ENCODE measurements at regions not wholly inside any gene's neighbourhood (a gene's known extent, or its start where the extent isn't known, plus 50 kb on each side); places are given as distances from the start of the nearest gene placed in this dataset.

DNA sequence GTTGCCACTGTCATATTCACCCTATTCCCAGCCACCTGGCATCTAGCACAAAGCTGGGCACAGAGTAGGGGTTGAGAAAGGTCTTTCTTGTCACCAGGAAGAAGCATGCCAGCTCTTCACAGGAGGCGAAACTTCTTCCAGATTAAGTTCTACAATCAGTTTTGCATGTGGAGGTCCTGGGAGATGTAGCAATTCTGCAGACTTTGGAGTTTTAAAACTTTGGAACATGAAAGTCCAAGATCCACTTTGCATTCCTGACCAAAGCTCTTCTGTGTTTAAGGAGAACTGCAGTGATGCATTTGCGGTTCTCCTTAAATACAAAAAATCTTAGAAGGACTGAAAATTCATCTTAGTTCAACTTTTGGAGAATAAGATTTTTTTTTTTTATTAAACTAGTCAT is 258.5 kb upstream of the USP24 start:
- no peaks in the 10 kb centered on the region for H4K20me1 ChIP-seq (ENCODE audit: insufficient read depth, low read length)
- no peak overlapping the region for H2AFZ ChIP-seq (ENCODE audit: low read length)
- intact Hi-C loops (cut with micrococcal nuclease; ENCODE audit: unreplicated experiment) (no loop called here), in situ Hi-C loops (cut with HindIII; ENCODE audit: extremely low pct_ligation_motif_present, low pct_unique_long_range_greater_than_20kb) (no loop called here)
- no peaks in the 10 kb centered on the region for H3K36me3 ChIP-seq (replicated peaks in 1 of 2; ENCODE audit: control insufficient read depth in 1 of 2, insufficient read depth in 2 of 2, low read length in 2 of 2)
- FAIRE-seq (no peak), DNase-seq (ENCODE audit: low spot score) (no peak), ATAC-seq (no peak)
- CTCF ChIA-PET (ENCODE audit: low intra/inter-chr PET ratio, low total read pairs), result no interaction called here
- POLR2A ChIA-PET, result no interaction called here
- no peaks in the 10 kb centered on the region for H3K79me2 ChIP-seq (ENCODE audit: insufficient read depth, low read length)
- no peaks in the 10 kb centered on the region for H3K9me3 ChIP-seq (ENCODE audit: low read length)
- no peak overlapping the region for H3K4me3 ChIP-seq (replicated peaks in 1 of 3; ENCODE audit: insufficient read depth in 1 of 3, low read depth in 2 of 3, low read length in 3 of 3)
- no TSS peak for BruUV-seq (replicated peaks)
- H3K27me3 ChIP-seq (ENCODE audit: control insufficient read depth in 1 of 2, insufficient read depth in 2 of 2, low read length in 2 of 2), result no peaks in the 10 kb centered on the region
- H3K4me2 ChIP-seq (ENCODE audit: low read depth, low read length), result no peak overlapping the region
- H3K4me1 ChIP-seq (ENCODE audit: insufficient read depth, low read length), result peaks cover 22% of the 10 kb centered on the region
- 0% methylated on average over 2 of the region's 2 CpGs for WGBS (ENCODE audit: low lambda C conversion rate)
- H3K27ac ChIP-seq (ENCODE audit: extremely low read length, insufficient read depth, low read length), result no peak overlapping the region
- no peak for TF ChIP-seq DR1 (CRISPR knock-in tag; IDR thresholded peaks at IDR 0.05)
- TF ChIP-seq SMARCE1 (IDR thresholded peaks at IDR 0.05; ENCODE audit: borderline replicate concordance), result no peak
- no peak for TF ChIP-seq PAX8 (CRISPR knock-in tag; IDR thresholded peaks at IDR 0.05; ENCODE audit: borderline replicate concordance)
- no peak for TF ChIP-seq IKZF1 (IDR thresholded peaks at IDR 0.05)
- no peak for TF ChIP-seq CEBPG (CRISPR knock-in tag; IDR thresholded peaks at IDR 0.05)
- TF ChIP-seq SPEN (CRISPR knock-in tag; IDR thresholded peaks at IDR 0.05; ENCODE audit: low read depth), result no peak
- TF ChIP-seq ZNF274 (CRISPR knock-in tag; IDR thresholded peaks at IDR 0.05), result no peak
- TF ChIP-seq THYN1 (CRISPR knock-in tag; IDR thresholded peaks at IDR 0.05; ENCODE audit: borderline replicate concordance, low read depth), result no peak
- no peak for TF ChIP-seq PTBP1 (IDR thresholded peaks at IDR 0.05; ENCODE audit: low read depth, low read length, poor library complexity, severe bottlenecking)
- TF ChIP-seq, protein P1, sequence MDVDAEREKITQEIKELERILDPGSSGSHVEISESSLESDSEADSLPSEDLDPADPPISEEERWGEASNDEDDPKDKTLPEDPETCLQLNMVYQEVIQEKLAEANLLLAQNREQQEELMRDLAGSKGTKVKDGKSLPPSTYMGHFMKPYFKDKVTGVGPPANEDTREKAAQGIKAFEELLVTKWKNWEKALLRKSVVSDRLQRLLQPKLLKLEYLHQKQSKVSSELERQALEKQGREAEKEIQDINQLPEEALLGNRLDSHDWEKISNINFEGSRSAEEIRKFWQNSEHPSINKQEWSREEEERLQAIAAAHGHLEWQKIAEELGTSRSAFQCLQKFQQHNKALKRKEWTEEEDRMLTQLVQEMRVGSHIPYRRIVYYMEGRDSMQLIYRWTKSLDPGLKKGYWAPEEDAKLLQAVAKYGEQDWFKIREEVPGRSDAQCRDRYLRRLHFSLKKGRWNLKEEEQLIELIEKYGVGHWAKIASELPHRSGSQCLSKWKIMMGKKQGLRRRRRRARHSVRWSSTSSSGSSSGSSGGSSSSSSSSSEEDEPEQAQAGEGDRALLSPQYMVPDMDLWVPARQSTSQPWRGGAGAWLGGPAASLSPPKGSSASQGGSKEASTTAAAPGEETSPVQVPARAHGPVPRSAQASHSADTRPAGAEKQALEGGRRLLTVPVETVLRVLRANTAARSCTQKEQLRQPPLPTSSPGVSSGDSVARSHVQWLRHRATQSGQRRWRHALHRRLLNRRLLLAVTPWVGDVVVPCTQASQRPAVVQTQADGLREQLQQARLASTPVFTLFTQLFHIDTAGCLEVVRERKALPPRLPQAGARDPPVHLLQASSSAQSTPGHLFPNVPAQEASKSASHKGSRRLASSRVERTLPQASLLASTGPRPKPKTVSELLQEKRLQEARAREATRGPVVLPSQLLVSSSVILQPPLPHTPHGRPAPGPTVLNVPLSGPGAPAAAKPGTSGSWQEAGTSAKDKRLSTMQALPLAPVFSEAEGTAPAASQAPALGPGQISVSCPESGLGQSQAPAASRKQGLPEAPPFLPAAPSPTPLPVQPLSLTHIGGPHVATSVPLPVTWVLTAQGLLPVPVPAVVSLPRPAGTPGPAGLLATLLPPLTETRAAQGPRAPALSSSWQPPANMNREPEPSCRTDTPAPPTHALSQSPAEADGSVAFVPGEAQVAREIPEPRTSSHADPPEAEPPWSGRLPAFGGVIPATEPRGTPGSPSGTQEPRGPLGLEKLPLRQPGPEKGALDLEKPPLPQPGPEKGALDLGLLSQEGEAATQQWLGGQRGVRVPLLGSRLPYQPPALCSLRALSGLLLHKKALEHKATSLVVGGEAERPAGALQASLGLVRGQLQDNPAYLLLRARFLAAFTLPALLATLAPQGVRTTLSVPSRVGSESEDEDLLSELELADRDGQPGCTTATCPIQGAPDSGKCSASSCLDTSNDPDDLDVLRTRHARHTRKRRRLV (CRISPR knock-in tag; IDR thresholded peaks at IDR 0.05), result no peak
- TF ChIP-seq ZNF784 (CRISPR knock-in tag; IDR thresholded peaks at IDR 0.05; ENCODE audit: borderline replicate concordance), result no peak
- TF ChIP-seq ZNF589 (CRISPR knock-in tag; conservative IDR thresholded peaks at IDR 0.05), result no peak
- H3K9ac ChIP-seq (ENCODE audit: insufficient read depth, low read depth, low read length), result no peak overlapping the region
